ENCODE measurements at regions not wholly inside any gene's neighbourhood (a gene's known extent, or its start where the extent isn't known, plus 50 kb on each side); places are given as distances from the start of the nearest gene placed in this dataset.

GRCh38 chr12:125287155-125287847, 222.1 kb downstream of the AACS start:
- Histone ChIP-seq H3K23ac (ENCODE audit: insufficient read length) (no peak overlapping the region), H4K20me1 (replicated peaks in 1 of 2; ENCODE audit: control insufficient read depth in 1 of 2, insufficient read depth in 2 of 2, low read length in 2 of 2) (peaks cover 4 to 8% of the 10 kb centered on the region in 2 experiments), H3K23me2 (ENCODE audit: low read depth, low read length) (no peaks in the 10 kb centered on the region), H3K4me1 (replicated peaks in 1 of 4; ENCODE audit: control insufficient read depth in 3 of 4, insufficient read depth in 4 of 4, low read length in 3 of 4) (peaks cover 0 to 9% (median 4%) of the 10 kb centered on the region in 4 experiments; a peak in 5 of 7 replicates), H3K27me3 (replicated peaks in 1 of 4; ENCODE audit: control insufficient read depth in 3 of 4, extremely low read depth in 1 of 4, insufficient read depth in 3 of 4, low read length in 3 of 4) (no peaks in the 10 kb centered on the region), H3K4me2 (ENCODE audit: insufficient read depth in 1 of 2, low read depth in 2 of 2, low read length in 2 of 2) (no peak overlapping the region), H3K4me3 (ENCODE audit: extremely low read depth in 1 of 4, insufficient read depth in 2 of 4, low read depth in 3 of 4, low read length in 4 of 4) (no peak overlapping the region), H2BK15ac (ENCODE audit: low read length) (no peak overlapping the region), H3K18ac (ENCODE audit: extremely low read depth, low read length) (no peak overlapping the region), H3K27ac (ENCODE audit: low read depth, low read length) (no peak overlapping the region), H3K9ac (replicated peaks in 1 of 4; ENCODE audit: extremely low read depth in 1 of 4, low read depth in 3 of 4, low read length in 3 of 4) (no peak overlapping the region), H3K4ac (replicated peaks; ENCODE audit: insufficient read length, low read depth, low read length) (no peak overlapping the region), H2BK20ac (ENCODE audit: low read length) (no peak overlapping the region), H3K9me3 (ENCODE audit: insufficient read depth in 2 of 2, low read depth in 1 of 2, low read length in 1 of 2) (no peaks in the 10 kb centered on the region), H3K36me3 (ENCODE audit: control insufficient read depth in 2 of 4, insufficient read depth in 4 of 4, low read length in 3 of 4) (no peaks in the 10 kb centered on the region), H2AK5ac (ENCODE audit: low read depth, low read length) (no peak overlapping the region), H3K79me1 (ENCODE audit: low read depth, low read length) (0 out of 2 replicates have a peak, but pooled peaks cover 7% of the 10 kb centered on the region), H3K79me2 (ENCODE audit: control insufficient read depth in 1 of 2, insufficient read depth in 2 of 2, low read length in 2 of 2) (peaks cover 0 to 19% of the 10 kb centered on the region in 2 experiments; a peak in 1 of 4 replicates), H2BK12ac (ENCODE audit: low read depth, low read length) (no peak overlapping the region), H2AFZ (ENCODE audit: low read length) (no peak overlapping the region), H4K91ac (replicated peaks; ENCODE audit: insufficient read length, low read length) (no peak overlapping the region), H4K5ac (ENCODE audit: insufficient read length, low read depth, low read length) (no peak overlapping the region), H2BK120ac (replicated peaks; ENCODE audit: low read depth, low read length) (no peak overlapping the region), H4K8ac (ENCODE audit: extremely low read depth, insufficient read depth, low read length) (no peak overlapping the region), H3K14ac (ENCODE audit: insufficient read length) (no peak overlapping the region), H2BK5ac (ENCODE audit: low read depth, low read length) (no peak overlapping the region), H3K56ac (replicated peaks; ENCODE audit: insufficient read length, low read depth, low read length) (no peak overlapping the region)
- ChIA-PET CTCF (ENCODE audit: partially characterized antibody) (interaction anchor here (0.6 to 1.0 kb wide), 2 partner anchors 22 to 82 kb away, joined by 3 read pairs; no protein-coding TSS in a partner anchor), POLR2A (ENCODE audit: partially characterized antibody) (no interaction called here)
- WGBS, 2 experiments (ENCODE audit: extremely low coverage in 1 of 2, insufficient coverage in 1 of 2, insufficient read length in 1 of 2, insufficient replicate concordance in 2 of 2, low coverage in 1 of 2, low lambda C conversion rate in 2 of 2, missing lambda C conversion rate in 1 of 2): 92% methylated on average over 5 of the region's 5 CpGs; no CpG with 5 or more reads in 1 of the 2 experiments
- DNase-seq (ENCODE audit: low read depth in 1 of 2, low spot score in 2 of 2): no peak
- FAIRE-seq: no peak
- TF ChIP-seq CTBP2 (IDR thresholded peaks at IDR 0.05; ENCODE audit: borderline replicate concordance, insufficient read depth, insufficient read length, low read length) (no peak), CHD1 (IDR thresholded peaks at IDR 0.05; ENCODE audit: low read depth, low read length) (no peak), CHD2 (IDR thresholded peaks at IDR 0.05; ENCODE audit: low read length) (no peak), POU5F1 (IDR thresholded peaks at IDR 0.05; ENCODE audit: low read depth, low read length) (no peak), SAP30 (IDR thresholded peaks at IDR 0.05; ENCODE audit: insufficient read depth, insufficient replicate concordance, low read length) (no peak), E2F6 (IDR thresholded peaks at IDR 0.05) (no peak), RBBP5 (IDR thresholded peaks at IDR 0.05; ENCODE audit: borderline replicate concordance, low read depth, low read length) (no peak), ZNF274 (IDR thresholded peaks at IDR 0.05; ENCODE audit: borderline replicate concordance, extremely low read depth, low read length) (no peak), KDM1A (IDR thresholded peaks at IDR 0.05; ENCODE audit: borderline replicate concordance, low read length) (no peak), BRCA1 (IDR thresholded peaks at IDR 0.05; ENCODE audit: low read depth, low read length) (no peak), TAF1 (IDR thresholded peaks at IDR 0.05; ENCODE audit: low read depth, low read length) (no peak), TBP (IDR thresholded peaks at IDR 0.05; ENCODE audit: low read depth, low read length) (no peak), SP2 (IDR thresholded peaks at IDR 0.05; ENCODE audit: low read length) (no peak)
